HEK293 (cell line): ENCODE measurements at regions not wholly inside any gene's neighbourhood (a gene's known extent, or its start where the extent isn't known, plus 50 kb on each side); places are given as distances from the start of the nearest gene placed in this dataset.

Source experiments
- CTCF ChIA-PET: fragments of 350-600 bp; formaldehyde crosslinking; extraction: SDS; loops from one replicate; lab custom pipeline; 2021; ENCODE audit warnings: antibody characterized with exemption; lab: Yijun Ruan, JAX
- POLR2A ChIA-PET: fragments of 300-600 bp; formaldehyde crosslinking; extraction: SDS; loops from one replicate; lab custom pipeline; 2020; ENCODE audit warnings: antibody characterized with exemption, inconsistent platforms; lab: Yijun Ruan, JAX
- H3K27ac ChIP-seq: fragments of 200-500 bp; sonication (Bioruptor generic); 2 replicates; pipeline ENCODE4 v1.5.1; 2014; ENCODE audit warnings: low read depth, low read length, control low read depth, inconsistent platforms; ENCODE audit errors: extremely low read depth
- H3K36me3 ChIP-seq, 2 experiments: fragments of 200-500 bp in 1 of 2; sonication (Bioruptor generic) in 1 of 2; 1 replicate in 1 of 2; 2 replicates in 1 of 2; pipeline ENCODE4 v1.5.1; 2014 to 2017; ENCODE audit warnings: inconsistent platforms in 2 of 2, low read length in 2 of 2; ENCODE audit not compliant: control insufficient read depth in 2 of 2, insufficient read depth in 1 of 2
- H3K4me1 ChIP-seq: fragments of 200-500 bp; sonication (Bioruptor generic); 2 replicates; pipeline ENCODE4 v1.5.1; 2014; ENCODE audit warnings: mild to moderate bottlenecking, low read length, inconsistent platforms; ENCODE audit not compliant: control insufficient read depth, insufficient read depth
- H3K4me3 ChIP-seq: 2 replicates; pipeline ENCODE4 v1.5.1; 2011; ENCODE audit warnings: low read depth, mild to moderate bottlenecking, control low read depth, low read length, moderate library complexity
- H3K9me3 ChIP-seq: fragments of 200-500 bp; sonication (Bioruptor generic); 2 replicates; pipeline ENCODE4 v1.5.1; 2014; ENCODE audit warnings: low read depth, low read length, inconsistent platforms; ENCODE audit not compliant: control insufficient read depth, insufficient read depth
- GLI4 ChIP-seq: fragments of 450-650 bp; formaldehyde crosslinking; IDR thresholded peaks from 2 replicates; pipeline ENCODE4 v1.5.1; 2016; ENCODE audit warnings: missing biosample characterization, missing genetic modification characterization
- INSM2 ChIP-seq: fragments of 450-650 bp; formaldehyde crosslinking; IDR thresholded peaks from 2 replicates; pipeline ENCODE4 v1.5.1; 2016; ENCODE audit warnings: missing biosample characterization, missing genetic modification characterization
- KLF17 ChIP-seq: fragments of 450-650 bp; formaldehyde crosslinking; IDR thresholded peaks from 2 replicates; pipeline ENCODE4 v1.5.1; 2016; ENCODE audit warnings: missing biosample characterization, missing genetic modification characterization
- REPIN1 ChIP-seq: fragments of 450-650 bp; formaldehyde crosslinking; IDR thresholded peaks from 2 replicates; pipeline ENCODE4 v1.5.1; 2017; ENCODE audit warnings: missing biosample characterization, missing genetic modification characterization, low read depth
- SP7 ChIP-seq: fragments of 450-650 bp; formaldehyde crosslinking; IDR thresholded peaks from 2 replicates; pipeline ENCODE4 v1.5.1; 2016; ENCODE audit warnings: missing biosample characterization, missing genetic modification characterization
- ZBTB1 ChIP-seq: fragments of 450-650 bp; formaldehyde crosslinking; IDR thresholded peaks from 2 replicates; pipeline ENCODE4 v1.5.1; 2016; ENCODE audit warnings: missing biosample characterization, missing genetic modification characterization
- ZBTB8A ChIP-seq: fragments of 450-650 bp; formaldehyde crosslinking; IDR thresholded peaks from 2 replicates; pipeline ENCODE4 v1.5.1; 2016; ENCODE audit warnings: missing biosample characterization, missing genetic modification characterization
- ZEB2 ChIP-seq: fragments of 450-650 bp; formaldehyde crosslinking; IDR thresholded peaks from 2 replicates; pipeline ENCODE4 v1.5.1; 2016; ENCODE audit warnings: missing biosample characterization, missing genetic modification characterization
- ZFP37 ChIP-seq: fragments of 450-650 bp; formaldehyde crosslinking; IDR thresholded peaks from 2 replicates; pipeline ENCODE4 v1.5.1; 2016; ENCODE audit warnings: missing biosample characterization, missing genetic modification characterization
- ZNF112 ChIP-seq: fragments of 450-650 bp; formaldehyde crosslinking; IDR thresholded peaks from 2 replicates; pipeline ENCODE4 v1.5.0; 2017; ENCODE audit warnings: missing biosample characterization, missing genetic modification characterization
- ZNF148 ChIP-seq: fragments of 450-650 bp; formaldehyde crosslinking; IDR thresholded peaks from 2 replicates; pipeline ENCODE4 v1.5.0; 2017; ENCODE audit warnings: missing biosample characterization, missing genetic modification characterization, borderline replicate concordance
- ZNF184 ChIP-seq: fragments of 450-650 bp; IDR thresholded peaks from 2 replicates; pipeline ENCODE4 v1.5.1; 2018; ENCODE audit warnings: missing biosample characterization, mild to moderate bottlenecking, missing genetic modification characterization
- ZNF404 ChIP-seq: fragments of 450-650 bp; formaldehyde crosslinking; IDR thresholded peaks from 2 replicates; pipeline ENCODE4 v1.5.1; 2017; ENCODE audit warnings: missing biosample characterization, missing genetic modification characterization
- ZNF416 ChIP-seq: fragments of 450-650 bp; formaldehyde crosslinking; IDR thresholded peaks from 2 replicates; pipeline ENCODE4 v1.5.1; 2016; ENCODE audit warnings: missing biosample characterization, missing genetic modification characterization
- ZNF426 ChIP-seq: fragments of 450-650 bp; formaldehyde crosslinking; IDR thresholded peaks from 2 replicates; pipeline ENCODE4 v1.5.1; 2017; ENCODE audit warnings: missing biosample characterization, missing genetic modification characterization, mild to moderate bottlenecking, inconsistent platforms, moderate library complexity
- ZNF560 ChIP-seq: fragments of 450-650 bp; formaldehyde crosslinking; IDR thresholded peaks from 2 replicates; pipeline ENCODE4 v1.5.1; 2017; ENCODE audit warnings: missing biosample characterization, missing genetic modification characterization, borderline replicate concordance
- ZNF707 ChIP-seq: fragments of 450-650 bp; formaldehyde crosslinking; IDR thresholded peaks from 2 replicates; pipeline ENCODE4 v1.5.1; 2016; ENCODE audit warnings: missing biosample characterization, missing genetic modification characterization
- ZSCAN18 ChIP-seq: fragments of 450-650 bp; formaldehyde crosslinking; IDR thresholded peaks from 2 replicates; pipeline ENCODE4 v1.5.1; 2016; ENCODE audit warnings: missing biosample characterization, missing genetic modification characterization
- TF ChIP-seq, protein P1 (sequence below): fragments of 450-650 bp; formaldehyde crosslinking; IDR thresholded peaks from 2 replicates; pipeline ENCODE4 v1.5.1; 2016; ENCODE audit warnings: missing biosample characterization, missing genetic modification characterization
- TF ChIP-seq, protein P2 (sequence below): fragments of 450-650 bp; formaldehyde crosslinking; IDR thresholded peaks from 2 replicates; pipeline ENCODE4 v1.5.1; 2016; ENCODE audit warnings: missing biosample characterization, missing genetic modification characterization
- TF ChIP-seq, protein P3 (sequence below): fragments of 450-650 bp; formaldehyde crosslinking; IDR thresholded peaks from 2 replicates; pipeline ENCODE4 v1.5.1; 2016; ENCODE audit warnings: missing biosample characterization, missing genetic modification characterization

- no peak for TF ChIP-seq ZNF404 (tag by site-specific recombination)
- no peak for TF ChIP-seq REPIN1
- TF ChIP-seq ZFP37 (tag by site-specific recombination), result no peak
- TF ChIP-seq ZBTB1, result no peak
- no peak for TF ChIP-seq GLI4
- no peak for TF ChIP-seq ZNF707 (tag by site-specific recombination)
Measured at GRCh38 chr10:131013281-131013912, 298.1 kb downstream of the TCERG1L start (continued).

GRCh38 chr10:131014271-131014670 is 297.2 kb downstream of the TCERG1L start:
- H3K27ac ChIP-seq, result no peak overlapping the region
- no peaks in the 10 kb centered on the region for H3K4me1 ChIP-seq
- CTCF ChIA-PET, result no interaction called here
- no peak overlapping the region for H3K4me3 ChIP-seq
- TF ChIP-seq ZNF148 (tag by site-specific recombination) (no peak), ZNF560 (tag by site-specific recombination) (no peak), ZNF426 (tag by site-specific recombination) (no peak), ZNF112 (no peak), SP7 (tag by site-specific recombination) (no peak), ZBTB8A (tag by site-specific recombination) (no peak), ZNF416 (no peak), ZNF707 (tag by site-specific recombination) (no peak), KLF17 (tag by site-specific recombination) (no peak)
- TF ChIP-seq, protein P1, sequence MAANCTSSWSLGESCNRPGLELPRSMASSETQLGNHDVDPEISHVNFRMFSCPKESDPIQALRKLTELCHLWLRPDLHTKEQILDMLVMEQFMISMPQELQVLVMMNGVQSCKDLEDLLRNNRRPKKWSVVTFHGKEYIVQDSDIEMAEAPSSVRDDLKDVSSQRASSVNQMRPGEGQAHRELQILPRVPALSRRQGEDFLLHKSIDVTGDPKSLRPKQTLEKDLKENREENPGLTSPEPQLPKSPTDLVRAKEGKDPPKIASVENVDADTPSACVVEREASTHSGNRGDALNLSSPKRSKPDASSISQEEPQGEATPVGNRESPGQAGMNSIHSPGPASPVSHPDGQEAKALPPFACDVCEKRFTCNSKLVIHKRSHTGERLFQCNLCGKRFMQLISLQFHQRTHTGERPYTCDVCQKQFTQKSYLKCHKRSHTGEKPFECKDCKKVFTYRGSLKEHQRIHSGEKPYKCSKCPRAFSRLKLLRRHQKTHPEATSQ (tag by site-specific recombination), result no peak
- TF ChIP-seq, all 188 proteins: peak for 0
- Histone ChIP-seq H3K36me3 (no peaks in the 10 kb centered on the region), H3K9me3 (no peaks in the 10 kb centered on the region)
- POLR2A ChIA-PET, result no interaction called here

- Histone ChIP-seq H3K36me3 (no peaks in the 10 kb centered on the region), H3K4me1 (no peaks in the 10 kb centered on the region), H3K4me3 (no peak overlapping the region), H3K27ac (no peak overlapping the region), H3K9me3 (no peaks in the 10 kb centered on the region)
- ChIA-PET POLR2A (no interaction called here), CTCF (no interaction called here)
- TF ChIP-seq ZNF184 (tag by site-specific recombination) (no peak), ZEB2 (no peak), INSM2 (tag by site-specific recombination) (no peak), ZSCAN18 (tag by site-specific recombination) (no peak)
- TF ChIP-seq, protein P2, sequence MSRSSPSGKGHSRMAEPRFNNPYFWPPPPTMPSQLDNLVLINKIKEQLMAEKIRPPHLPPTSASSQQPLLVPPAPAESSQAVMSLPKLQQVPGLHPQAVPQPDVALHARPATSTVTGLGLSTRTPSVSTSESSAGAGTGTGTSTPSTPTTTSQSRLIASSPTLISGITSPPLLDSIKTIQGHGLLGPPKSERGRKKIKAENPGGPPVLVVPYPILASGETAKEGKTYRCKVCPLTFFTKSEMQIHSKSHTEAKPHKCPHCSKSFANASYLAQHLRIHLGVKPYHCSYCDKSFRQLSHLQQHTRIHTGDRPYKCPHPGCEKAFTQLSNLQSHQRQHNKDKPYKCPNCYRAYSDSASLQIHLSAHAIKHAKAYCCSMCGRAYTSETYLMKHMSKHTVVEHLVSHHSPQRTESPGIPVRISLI (tag by site-specific recombination), result no peak
- TF ChIP-seq, protein P1 (tag by site-specific recombination), result no peak
- TF ChIP-seq, protein P3, sequence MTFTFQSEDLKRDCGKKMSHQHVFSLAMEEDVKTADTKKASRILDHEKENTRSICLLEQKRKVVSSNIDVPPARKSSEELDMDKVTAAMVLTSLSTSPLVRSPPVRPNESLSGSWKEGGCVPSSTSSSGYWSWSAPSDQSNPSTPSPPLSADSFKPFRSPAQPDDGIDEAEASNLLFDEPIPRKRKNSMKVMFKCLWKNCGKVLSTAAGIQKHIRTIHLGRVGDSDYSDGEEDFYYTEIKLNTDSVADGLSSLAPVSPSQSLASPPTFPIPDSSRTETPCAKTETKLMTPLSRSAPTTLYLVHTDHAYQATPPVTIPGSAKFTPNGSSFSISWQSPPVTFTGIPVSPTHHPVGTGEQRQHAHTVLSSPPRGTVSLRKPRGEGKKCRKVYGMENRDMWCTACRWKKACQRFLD (tag by site-specific recombination), result no peak
Measured at GRCh38 chr10:131015271-131015670, 296.2 kb downstream of the TCERG1L start.
